ENCODE measurements at regions not wholly inside any gene's neighbourhood (a gene's known extent, or its start where the extent isn't known, plus 50 kb on each side); places are given as distances from the start of the nearest gene placed in this dataset. TPM values are rescaled to one million over a fixed set of nuclear protein-coding genes. Genes with fewer than 3 reads are reported as not detected.

- TF ChIP-seq JUND (IDR thresholded peaks at IDR 0.05; ENCODE audit: low read length), result no peak
- no peak for TF ChIP-seq CBX8 (IDR thresholded peaks at IDR 0.05; ENCODE audit: borderline replicate concordance, low read depth, low read length)
- no peak for TF ChIP-seq RBBP5 (IDR thresholded peaks at IDR 0.05; ENCODE audit: borderline replicate concordance, low read depth, low read length)
- no peak for TF ChIP-seq EP300 (IDR thresholded peaks at IDR 0.05; ENCODE audit: borderline replicate concordance in 1 of 2, low read depth in 2 of 2, low read length in 2 of 2)
- no peak for TF ChIP-seq E2F6 (IDR thresholded peaks at IDR 0.05)
Observed at GRCh38 chr12:38956337-38956736, 50.9 kb upstream of the CPNE8 start (continued).

Small RNAs in the stretch of these regions (small RNA-seq; reads per million reads assigned to genes)
- not detected for gene AC084373.1 (ENCODE audit: insufficient read depth)
